HCT116 (cell line): ENCODE measurements at regions not wholly inside any gene's neighbourhood (a gene's known extent, or its start where the extent isn't known, plus 50 kb on each side); places are given as distances from the start of the nearest gene placed in this dataset.
"Not testable (repeated sequence)": the region's sequence is repeated elsewhere in the genome, so short reads cannot be mapped to it uniquely, and the experiment has no call there.

Experiments
- ATAC-seq: fragments of 200-7000 bp; cut with Tn5 transposase; 2 replicates; pipeline ENCODE4 v1.9.1; 2020; ENCODE audit warnings: mild to moderate bottlenecking, moderate library complexity
- BruUV-seq: library from RNA; stranded (reverse); fragments of 400-500 nt; replicated peaks from 2 replicates; lab custom pipeline; 2021; lab: Mats Ljungman, UMichigan
- CTCF ChIA-PET: fragments of 300-600 bp; sonication (Branson Sonifier 250); formaldehyde crosslinking; loops from one replicate; lab custom pipeline; 2021; ENCODE audit warnings: antibody characterized with exemption; lab: Charles Lee
- POLR2A ChIA-PET: fragments of 300-600, 350-600 bp; sonication (Branson Sonifier 250); formaldehyde crosslinking; loops from one replicate; lab custom pipeline; 2021; ENCODE audit warnings: antibody characterized with exemption; lab: Charles Lee
- RAD21 ChIA-PET, 2 experiments: fragments of 300-600 bp; sonication (Branson Sonifier 250); formaldehyde crosslinking; loops; one replicate each; lab custom pipeline; 2023; ENCODE audit warnings: low total read pairs in 2 of 2; ENCODE audit not compliant: uncharacterized antibody in 2 of 2, unreplicated experiment in 2 of 2, low non-redundant PET in 1 of 2; lab: Charles Lee
- DNase-seq: peaks from one replicate; pipeline ENCODE4 v3.0.0-alpha.2; 2010; ENCODE audit warnings: low read depth, low spot score
- H2AFZ ChIP-seq: fragments of 200-600 bp; shearing (Covaris generic), sonication (generic); 2 replicates; pipeline ENCODE4 v1.6.1; 2017; ENCODE audit warnings: low read depth, mixed run types, mixed read lengths, antibody characterized with exemption, low read length; ENCODE audit not compliant: poor library complexity, severe bottlenecking
- H3K27ac ChIP-seq: 2 replicates; pipeline ENCODE4 v1.5.1; 2012; ENCODE audit warnings: low read depth, low read length
- H3K27me3 ChIP-seq: fragments of 200-600 bp; sonication (generic); 2 replicates; pipeline ENCODE4 v1.6.1; 2016; ENCODE audit warnings: mixed run types, low read length, mixed read lengths; ENCODE audit not compliant: insufficient read depth
- H3K36me3 ChIP-seq, 2 experiments: fragments of 200-500 bp in 1 of 2; fragments of 200-600 bp in 1 of 2; sonication (Bioruptor generic) in 1 of 2; sonication (generic) in 1 of 2; 2 replicates each; pipeline versions ENCODE4 v1.5.1 to v1.6.1; 2014 to 2016; ENCODE audit warnings: low read length in 2 of 2, inconsistent platforms in 1 of 2, mixed read lengths in 1 of 2, mixed run types in 1 of 2; ENCODE audit not compliant: insufficient read depth in 2 of 2, control insufficient read depth in 1 of 2
- H3K4me1 ChIP-seq, 2 experiments: fragments of 200-600 bp in 1 of 2; sonication (generic) in 1 of 2; 2 replicates each; pipeline versions ENCODE4 v1.5.1 to v1.6.1; 2012 to 2017; ENCODE audit warnings: low read length in 2 of 2, inconsistent platforms in 1 of 2, mild to moderate bottlenecking in 1 of 2, mixed read lengths in 1 of 2, mixed run types in 1 of 2, moderate library complexity in 1 of 2; ENCODE audit not compliant: insufficient read depth in 2 of 2, control insufficient read depth in 1 of 2
- H3K4me2 ChIP-seq: fragments of 200-600 bp; sonication (generic); 2 replicates; pipeline ENCODE4 v1.6.1; 2017; ENCODE audit warnings: mixed run types, low read length, mixed read lengths
- H3K4me3 ChIP-seq, 2 experiments: fragments of 200-600 bp in 1 of 2; sonication (generic) in 1 of 2; replicated peaks in 1 of 2; 2 replicates each; pipeline ENCODE4 v1.5.1; 2011 to 2016; ENCODE audit warnings: low read length in 2 of 2, control low read depth in 1 of 2, low read depth in 1 of 2, mild to moderate bottlenecking in 1 of 2, mixed read lengths in 1 of 2, mixed run types in 1 of 2
- H3K79me2 ChIP-seq: fragments of 200-600 bp; sonication (generic); 2 replicates; pipeline ENCODE4 v1.6.1; 2017; ENCODE audit warnings: mild to moderate bottlenecking, mixed run types, low read length, moderate library complexity, mixed read lengths; ENCODE audit not compliant: insufficient read depth
- H3K9ac ChIP-seq: fragments of 200-600 bp; sonication (generic); 2 replicates; pipeline ENCODE4 v1.6.1; 2016; ENCODE audit warnings: low read length, mixed read lengths
- H3K9me2 ChIP-seq: fragments of 200-600 bp; sonication (generic), shearing (Covaris generic); 2 replicates; pipeline ENCODE4 v1.6.1; 2017; ENCODE audit warnings: mixed run types, mild to moderate bottlenecking, moderate library complexity; ENCODE audit not compliant: insufficient read depth
- H3K9me3 ChIP-seq, 2 experiments: fragments of 200-500 bp in 1 of 2; fragments of 200-600 bp in 1 of 2; sonication (Bioruptor generic) in 1 of 2; sonication (generic) in 1 of 2; 2 replicates each; pipeline ENCODE4 v1.6.1; 2014 to 2017; ENCODE audit warnings: low read length in 2 of 2, mixed read lengths in 2 of 2, inconsistent platforms in 1 of 2, low read depth in 1 of 2, mild to moderate bottlenecking in 1 of 2, mixed run types in 1 of 2, moderate library complexity in 1 of 2; ENCODE audit not compliant: control insufficient read depth in 1 of 2, insufficient read depth in 1 of 2
- H4K20me1 ChIP-seq: fragments of 200-600 bp; sonication (generic), shearing (Covaris generic); 2 replicates; pipeline ENCODE4 v1.6.1; 2017; ENCODE audit warnings: mixed run types, mild to moderate bottlenecking, moderate library complexity; ENCODE audit not compliant: insufficient read depth
- intact Hi-C: fragments of 100-400 bp; cut with micrococcal nuclease; formaldehyde crosslinking; loops from 2 replicates; pipeline ENCODE4 v1.10.0; 2022

GRCh38 chr4:4032364-4032763 is 194.4 kb downstream of the OTOP1 start:
- H3K9me3 ChIP-seq, POLR2A ChIA-PET, H3K79me2 ChIP-seq, CTCF ChIA-PET, H3K4me3 ChIP-seq, H3K27me3 ChIP-seq, H3K27ac ChIP-seq, H3K4me2 ChIP-seq, H3K9ac ChIP-seq, H3K36me3 ChIP-seq, H3K4me1 ChIP-seq, intact Hi-C loops, H4K20me1 ChIP-seq, H3K9me2 ChIP-seq, ATAC-seq, DNase-seq, BruUV-seq, RAD21 ChIA-PET, H2AFZ ChIP-seq: not testable (repeated sequence)

GRCh38 chr4:4032801-4033605 is 193.7 kb downstream of the OTOP1 start:
- POLR2A ChIA-PET, CTCF ChIA-PET, BruUV-seq, H4K20me1 ChIP-seq, H3K9me3 ChIP-seq, DNase-seq, H3K79me2 ChIP-seq, H3K4me1 ChIP-seq, H3K4me2 ChIP-seq, RAD21 ChIA-PET, H3K36me3 ChIP-seq, H2AFZ ChIP-seq, ATAC-seq, intact Hi-C loops, H3K27ac ChIP-seq, H3K4me3 ChIP-seq, H3K27me3 ChIP-seq, H3K9ac ChIP-seq, H3K9me2 ChIP-seq: not testable (repeated sequence)

- CTCF ChIA-PET, H3K79me2 ChIP-seq, intact Hi-C loops, BruUV-seq, H3K9ac ChIP-seq, RAD21 ChIA-PET, ATAC-seq, H3K4me1 ChIP-seq, H3K9me2 ChIP-seq, H3K27ac ChIP-seq, H3K27me3 ChIP-seq, H3K36me3 ChIP-seq, H3K4me2 ChIP-seq, DNase-seq, POLR2A ChIA-PET, H2AFZ ChIP-seq, H3K4me3 ChIP-seq, H3K9me3 ChIP-seq, H4K20me1 ChIP-seq: not testable (repeated sequence)
These were observed 189.2 kb downstream of the OTOP1 start for GRCh38 chr4:4037399-4038138.

- H3K9me3 ChIP-seq, H3K79me2 ChIP-seq, POLR2A ChIA-PET, H3K9me2 ChIP-seq, H3K4me1 ChIP-seq, H3K27ac ChIP-seq, H3K4me3 ChIP-seq, CTCF ChIA-PET, ATAC-seq, H3K4me2 ChIP-seq, H2AFZ ChIP-seq, H3K36me3 ChIP-seq, H3K27me3 ChIP-seq, BruUV-seq, intact Hi-C loops, H3K9ac ChIP-seq, RAD21 ChIA-PET, H4K20me1 ChIP-seq, DNase-seq: not testable (repeated sequence)
These were observed 180.9 kb downstream of the OTOP1 start for GRCh38 chr4:4045823-4046222.
